HG03108 (cell line): ENCODE measurements at regions not wholly inside any gene's neighbourhood (a gene's known extent, or its start where the extent isn't known, plus 50 kb on each side); places are given as distances from the start of the nearest gene placed in this dataset.

Source experiments
- ATAC-seq: cut with Tn5 transposase; IDR thresholded peaks from one replicate; pipeline ENCODE4 v1.9.1; 2021; ENCODE audit warnings: moderate library complexity; ENCODE audit not compliant: unreplicated experiment

DNA sequence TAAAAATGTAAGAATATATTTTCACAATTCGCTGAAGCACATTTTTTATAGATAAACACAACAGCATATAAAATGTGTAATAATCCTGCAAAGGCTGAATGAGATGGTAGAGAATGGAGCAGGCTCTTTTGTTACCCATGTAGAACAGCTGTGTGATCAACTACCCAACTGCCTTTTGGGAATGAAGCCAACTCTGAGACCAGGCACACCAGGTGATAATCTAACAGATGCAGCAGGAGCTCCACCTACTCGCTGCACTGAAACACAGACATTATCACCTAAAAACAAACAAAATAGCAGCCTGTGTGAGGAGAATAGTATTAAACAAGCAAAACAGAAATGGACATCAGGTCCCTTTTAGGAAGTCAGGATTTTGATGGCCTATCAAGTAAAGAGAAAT, 183.3 kb downstream of the CCDC59 start:
- ATAC-seq: no peak

DNA sequence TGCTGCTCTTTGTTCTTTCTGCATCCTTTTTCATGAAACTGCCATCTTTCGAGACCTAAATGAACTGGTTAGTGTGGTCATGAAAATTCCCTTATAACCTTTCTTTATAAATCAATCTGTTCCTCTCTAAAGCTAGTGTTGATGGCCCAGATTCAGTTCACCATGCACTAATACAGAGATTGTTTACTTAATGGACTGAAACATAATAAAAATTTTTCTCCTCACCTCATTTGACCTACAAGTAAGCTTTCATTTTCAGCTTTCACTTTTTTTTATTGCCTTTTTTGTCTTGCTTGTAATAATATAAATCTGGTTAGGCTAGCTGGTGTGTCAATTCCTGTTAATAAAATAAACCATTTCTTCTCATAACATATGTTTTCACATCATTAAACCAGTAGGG, 183.8 kb downstream of the CCDC59 start:
- ATAC-seq: no peak

DNA sequence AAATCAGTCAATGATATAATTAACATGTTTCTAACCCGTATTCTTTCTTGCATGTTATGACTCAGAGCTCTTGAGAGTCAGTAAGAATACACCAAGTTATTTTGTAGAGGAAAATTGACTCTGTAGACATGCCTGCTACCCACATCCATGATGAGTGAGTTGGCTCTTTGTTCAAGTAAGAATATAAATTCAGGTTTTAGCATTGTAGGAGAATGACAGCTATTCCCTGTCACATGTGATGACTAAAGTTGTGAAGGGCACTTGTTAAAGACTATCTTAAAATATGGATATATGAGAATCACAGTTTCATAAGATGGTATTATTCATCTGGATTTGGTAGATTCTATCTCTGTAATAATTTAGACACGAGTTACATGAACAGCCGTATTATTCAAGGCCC, 209.1 kb downstream of the CCDC59 start:
- no peak for ATAC-seq

DNA sequence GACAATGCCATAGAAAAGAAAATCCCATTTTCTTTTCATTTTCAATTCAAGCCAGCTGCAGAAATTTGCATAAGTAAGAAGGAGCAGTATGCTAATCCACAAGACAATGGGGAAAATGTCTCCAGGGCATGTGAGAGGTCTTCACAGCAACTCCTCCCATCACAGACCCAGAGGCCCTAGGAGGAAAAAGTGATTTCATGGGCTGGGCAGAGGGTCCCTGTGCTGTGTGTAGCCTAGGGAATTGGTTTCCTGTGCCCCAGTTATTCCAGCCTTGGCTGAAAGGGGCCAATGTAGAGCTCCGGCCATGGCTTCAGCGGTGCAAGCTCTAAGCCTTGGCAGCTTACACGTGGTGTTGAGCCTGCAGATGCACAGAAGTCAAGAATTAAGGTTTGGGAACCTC, 211.4 kb downstream of the CCDC59 start:
- no peak for ATAC-seq

DNA sequence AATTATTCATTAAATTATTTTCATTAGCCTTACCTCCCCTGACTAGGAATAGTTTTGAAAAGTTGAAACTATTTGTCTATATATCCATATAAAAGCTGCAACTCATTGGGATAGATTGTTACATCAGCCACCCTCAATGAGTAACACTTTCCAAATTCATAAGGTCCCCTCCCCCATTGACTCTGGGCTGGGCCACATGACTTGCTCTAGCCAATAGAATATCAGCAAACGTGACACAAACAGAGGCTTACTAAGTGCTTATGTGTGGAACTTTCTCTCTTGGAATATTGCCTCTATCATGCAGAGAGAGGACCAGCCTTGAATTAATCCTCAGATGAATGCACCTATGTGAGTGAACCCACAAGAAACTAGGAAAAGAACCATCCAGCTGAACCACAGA, 213.7 kb downstream of the CCDC59 start:
- no peak for ATAC-seq

DNA sequence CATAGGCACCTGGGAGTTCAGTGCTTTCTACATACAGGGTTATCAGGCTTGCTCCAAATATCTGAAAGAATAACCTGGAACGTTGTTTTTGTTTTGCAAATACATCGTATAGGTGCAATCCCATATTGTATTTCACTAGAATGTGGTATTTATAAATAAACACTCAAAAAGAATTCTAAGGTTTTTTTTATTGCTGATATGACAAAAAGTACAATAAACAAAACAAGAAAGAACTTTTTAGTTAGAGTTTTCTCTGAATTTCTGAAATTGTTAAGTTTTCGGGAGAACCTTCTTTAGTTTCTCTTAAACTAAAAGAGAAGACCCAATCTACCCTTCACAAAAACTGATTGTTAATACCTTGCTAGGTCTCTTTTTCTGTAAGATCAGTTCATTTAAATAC, 225.8 kb downstream of the CCDC59 start:
- ATAC-seq: no peak

DNA sequence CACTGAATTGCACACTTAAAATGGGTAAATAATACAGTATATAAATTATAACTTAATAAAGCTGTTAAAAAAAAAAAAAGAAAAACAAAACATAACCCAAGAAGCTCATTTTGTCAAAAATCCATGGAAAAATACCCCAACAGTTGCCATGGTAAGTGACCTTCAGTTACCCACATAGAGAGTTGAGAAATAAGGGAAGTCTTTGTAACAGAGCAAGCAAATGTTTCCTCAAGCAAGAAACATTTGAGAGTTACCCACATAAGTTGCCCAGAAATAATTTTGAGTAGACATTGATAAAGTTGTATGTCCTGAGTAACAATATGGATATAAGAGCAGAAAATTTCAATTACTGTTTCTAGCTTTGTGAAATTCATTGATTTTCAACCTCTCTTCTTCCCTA, 227.4 kb downstream of the CCDC59 start:
- no peak for ATAC-seq

DNA sequence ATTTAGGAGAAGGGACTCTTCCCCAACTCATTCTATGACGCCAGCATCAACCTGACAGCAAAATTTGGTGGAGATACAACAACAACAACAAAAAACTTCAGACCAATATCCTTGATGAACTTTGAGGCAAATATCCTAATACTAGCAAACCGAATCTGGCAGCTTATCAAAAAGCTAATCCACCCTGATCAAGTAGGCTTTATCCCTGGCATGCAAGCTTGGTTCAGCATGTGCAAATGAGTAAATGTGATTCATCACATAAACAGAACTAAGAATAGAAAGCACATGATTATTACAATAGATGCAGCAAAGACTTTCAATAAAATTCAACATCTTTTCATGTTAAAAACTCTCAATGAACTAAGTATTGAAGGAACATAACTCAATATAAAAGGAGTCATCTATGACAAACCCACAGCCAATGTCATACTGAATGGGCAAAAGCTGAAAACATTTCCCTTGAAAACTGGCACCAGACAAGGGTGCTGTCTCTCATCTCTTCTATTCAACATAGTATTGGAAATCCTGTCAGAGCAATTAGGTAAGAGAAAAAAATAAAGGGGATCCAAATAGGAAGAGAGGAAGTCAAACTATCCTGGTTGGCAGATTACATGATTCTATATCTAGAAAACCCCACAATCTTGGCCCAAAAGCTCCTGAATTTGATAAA, 233.3 kb downstream of the CCDC59 start:
- ATAC-seq: no peak

DNA sequence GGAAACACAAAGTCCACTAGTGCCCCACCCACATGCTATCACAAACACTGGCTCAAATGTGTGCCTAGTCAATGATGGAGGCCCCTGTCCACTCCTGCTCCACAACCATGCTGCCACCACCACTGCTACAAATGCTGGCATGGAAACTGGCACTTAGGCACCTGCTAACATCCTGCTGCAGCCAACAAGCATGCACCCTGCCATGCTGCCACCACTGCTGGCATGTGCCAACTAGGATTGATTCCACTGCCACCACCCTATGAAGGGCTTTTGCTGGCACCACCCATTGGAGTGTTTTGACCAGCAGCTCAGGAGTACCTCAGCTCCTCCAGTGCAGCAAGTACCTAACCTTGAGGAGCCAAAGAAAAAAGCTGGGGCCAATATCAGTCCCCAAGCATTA, 236.6 kb downstream of the CCDC59 start:
- ATAC-seq: no peak

DNA sequence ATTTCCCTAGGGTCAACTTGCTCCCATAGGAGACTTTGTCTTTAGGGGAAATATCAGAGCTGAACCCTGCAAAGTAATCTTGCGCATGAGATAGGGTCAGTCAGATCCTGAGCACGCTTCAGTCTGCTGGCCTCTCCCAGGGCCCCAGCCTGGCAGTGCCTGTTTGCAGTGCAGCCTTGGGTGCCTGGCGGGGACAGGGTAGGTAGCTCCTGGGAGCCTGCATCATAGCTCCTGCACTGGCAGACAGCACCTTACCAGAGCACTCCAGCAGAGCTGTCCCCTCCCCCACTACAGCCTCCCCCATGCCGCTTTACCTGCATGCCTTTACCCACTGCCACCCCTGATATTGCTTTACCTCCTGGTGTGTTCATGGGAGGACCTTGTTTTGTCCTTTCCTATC, 237.3 kb downstream of the CCDC59 start:
- no peak for ATAC-seq

DNA sequence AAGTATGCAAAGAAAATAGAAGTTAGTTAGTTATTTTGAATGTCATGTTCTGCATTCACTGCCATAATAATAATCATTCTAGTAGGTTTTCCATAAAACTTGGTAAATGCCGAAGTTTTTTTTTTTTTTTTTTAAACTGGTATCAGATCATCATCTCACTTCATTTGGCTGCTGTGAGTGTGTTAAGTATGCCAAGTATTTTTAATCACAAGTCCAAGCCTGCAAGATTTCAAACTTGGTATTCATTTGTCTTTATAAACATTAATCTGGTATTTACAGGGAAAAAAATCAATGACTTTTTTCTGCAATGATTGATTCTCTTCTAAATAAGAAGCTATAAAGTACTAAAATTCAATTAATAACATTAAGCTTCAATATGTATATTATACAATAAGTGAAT, 248.9 kb downstream of the CCDC59 start:
- ATAC-seq: no peak

DNA sequence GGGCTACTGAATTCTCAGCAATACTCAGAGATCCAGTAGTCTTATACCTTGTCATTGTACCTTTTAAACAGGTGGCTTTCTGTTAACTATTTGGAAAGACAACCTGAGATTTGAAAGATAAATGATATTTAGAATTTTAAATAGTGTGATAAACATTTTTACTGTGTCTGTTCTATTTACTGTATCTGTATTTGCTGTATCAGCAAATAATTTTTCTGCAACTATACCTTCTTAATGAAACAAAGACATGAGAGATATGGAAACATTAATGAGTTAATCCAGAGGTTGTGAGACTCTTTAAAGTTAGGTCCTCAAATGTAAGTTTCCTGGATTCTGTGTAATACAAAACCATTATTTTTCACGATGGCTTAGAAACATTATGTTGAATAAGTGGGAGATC, 249.6 kb downstream of the CCDC59 start:
- ATAC-seq: no peak

DNA sequence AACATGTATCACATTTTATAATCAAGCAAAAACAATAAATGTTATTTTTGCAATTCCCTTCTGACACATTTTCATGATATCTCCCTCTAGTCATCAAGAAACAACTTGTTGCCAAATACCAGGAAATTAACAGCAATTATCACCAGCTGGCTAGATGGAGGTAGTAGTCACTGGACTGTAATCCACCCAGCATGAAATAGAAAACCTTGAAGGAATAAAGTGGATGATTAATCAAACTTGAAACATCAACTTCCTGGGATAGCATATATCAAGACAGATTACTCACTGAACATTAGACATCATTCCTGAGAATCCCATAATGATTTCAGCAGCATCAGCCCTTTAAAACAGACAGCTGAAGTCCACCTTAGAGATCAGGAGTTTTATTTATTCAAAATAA, 259.0 kb downstream of the CCDC59 start:
- ATAC-seq: no peak

DNA sequence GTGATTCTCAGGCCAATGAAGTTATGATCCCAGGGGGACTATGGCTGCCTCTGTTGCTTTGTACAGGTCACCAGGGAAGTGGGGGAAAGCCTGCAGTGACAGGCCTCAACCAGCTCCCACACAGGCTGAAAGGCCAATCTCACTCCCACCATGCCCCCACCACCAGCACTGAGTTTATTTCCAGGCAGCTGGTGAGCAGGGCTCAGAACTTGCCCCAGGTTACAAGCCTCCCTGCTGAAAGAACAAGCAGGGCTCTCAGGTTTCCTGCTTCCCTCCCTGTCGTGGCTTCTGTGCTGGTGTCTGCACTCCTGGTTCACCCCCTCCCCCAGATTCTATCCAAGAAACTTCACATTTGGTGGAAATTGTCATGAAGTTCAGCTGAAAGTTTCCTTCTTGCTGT, 260.3 kb downstream of the CCDC59 start:
- ATAC-seq: no peak

DNA sequence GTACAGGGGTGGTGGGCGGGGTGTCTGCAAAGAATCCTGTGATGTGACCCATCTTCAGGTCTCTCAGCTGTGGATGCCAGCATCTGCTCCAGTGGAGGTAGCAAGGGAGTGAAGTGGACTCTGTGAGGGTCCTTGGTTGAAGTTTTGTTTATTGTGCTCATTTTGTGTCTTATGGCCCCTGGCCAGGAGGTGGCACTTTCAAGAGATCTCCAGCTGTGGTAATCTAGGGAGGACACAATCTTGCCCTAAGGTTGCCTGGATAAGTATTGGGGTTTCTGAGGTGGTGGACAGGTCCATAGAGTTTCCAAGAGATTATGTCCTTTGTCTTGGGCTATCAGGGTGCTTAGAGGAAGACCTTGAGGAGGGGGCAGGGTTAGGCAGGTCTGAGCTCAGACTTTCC, 260.7 kb downstream of the CCDC59 start:
- no peak for ATAC-seq

DNA sequence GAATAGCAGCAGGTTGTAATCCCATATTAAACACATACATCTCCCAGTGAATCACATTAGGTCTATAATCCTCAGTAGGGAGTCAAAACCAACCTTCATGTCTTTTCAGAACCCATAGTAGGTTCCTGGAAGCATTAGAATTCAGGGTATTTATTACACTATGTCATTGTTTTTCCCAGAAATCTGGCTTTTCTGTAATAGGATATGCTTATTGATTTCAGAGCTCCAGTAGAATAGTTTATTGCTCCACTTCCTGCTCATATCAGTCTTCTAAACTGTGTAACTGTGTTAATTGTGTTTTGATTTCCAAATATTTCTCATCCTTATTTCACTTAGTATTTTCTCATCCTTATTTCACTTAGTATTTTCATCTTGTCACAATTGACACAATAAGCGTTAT, 268.0 kb downstream of the CCDC59 start:
- no peak for ATAC-seq

DNA sequence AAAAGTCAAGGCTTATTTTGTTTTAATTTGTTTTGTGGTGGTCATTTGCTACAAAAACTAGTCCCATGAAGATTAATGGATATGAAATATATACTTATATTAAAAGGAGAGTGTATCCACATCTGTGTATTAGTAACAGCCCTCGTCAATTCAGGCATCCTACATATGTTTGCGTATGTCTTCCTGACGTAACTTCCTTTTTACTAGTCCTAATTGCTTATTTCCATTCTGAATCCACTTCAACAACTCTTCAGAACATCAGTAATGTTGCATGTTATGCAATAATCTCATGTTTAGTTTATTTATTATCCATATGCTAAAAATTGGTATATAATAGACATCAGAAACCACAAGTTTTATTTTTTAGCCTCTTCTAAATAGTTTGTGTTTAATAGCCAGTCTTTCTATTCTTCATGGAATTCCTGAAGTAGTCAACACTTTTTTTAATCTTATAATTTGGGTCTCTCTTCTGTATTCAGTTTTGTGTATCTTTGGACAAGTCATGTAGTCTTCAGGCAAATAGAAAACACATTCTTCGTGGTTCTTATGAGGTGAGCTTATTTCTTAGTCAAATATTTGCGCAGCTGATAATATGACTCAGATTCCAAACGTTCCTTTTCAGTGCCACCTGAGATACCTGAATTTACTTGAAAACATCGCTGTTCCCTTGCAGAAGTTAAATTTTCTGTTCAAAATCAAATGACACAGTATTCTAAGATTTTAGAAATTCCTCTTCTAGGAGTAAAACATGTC, 268.6 kb downstream of the CCDC59 start:
- ATAC-seq: no peak

DNA sequence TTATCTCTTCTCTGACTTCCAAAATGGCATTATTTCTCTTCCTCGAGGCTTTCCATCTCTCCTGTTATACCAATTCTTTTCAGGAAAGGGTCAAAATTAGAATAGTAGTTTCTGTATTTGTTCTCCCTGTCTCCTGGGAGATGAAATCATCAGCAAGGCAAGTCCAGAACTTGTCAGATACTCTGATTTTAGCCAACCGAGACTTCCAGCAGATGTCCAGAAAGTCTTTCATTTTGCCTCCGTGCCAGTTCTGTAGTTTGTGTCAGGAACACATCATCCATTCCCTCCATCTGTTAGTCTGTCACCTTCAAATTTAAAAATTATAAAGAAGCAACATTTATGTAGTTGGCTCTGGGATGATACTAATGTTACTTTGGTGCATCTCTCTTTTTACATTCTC, 275.7 kb downstream of the CCDC59 start:
- no peak for ATAC-seq

DNA sequence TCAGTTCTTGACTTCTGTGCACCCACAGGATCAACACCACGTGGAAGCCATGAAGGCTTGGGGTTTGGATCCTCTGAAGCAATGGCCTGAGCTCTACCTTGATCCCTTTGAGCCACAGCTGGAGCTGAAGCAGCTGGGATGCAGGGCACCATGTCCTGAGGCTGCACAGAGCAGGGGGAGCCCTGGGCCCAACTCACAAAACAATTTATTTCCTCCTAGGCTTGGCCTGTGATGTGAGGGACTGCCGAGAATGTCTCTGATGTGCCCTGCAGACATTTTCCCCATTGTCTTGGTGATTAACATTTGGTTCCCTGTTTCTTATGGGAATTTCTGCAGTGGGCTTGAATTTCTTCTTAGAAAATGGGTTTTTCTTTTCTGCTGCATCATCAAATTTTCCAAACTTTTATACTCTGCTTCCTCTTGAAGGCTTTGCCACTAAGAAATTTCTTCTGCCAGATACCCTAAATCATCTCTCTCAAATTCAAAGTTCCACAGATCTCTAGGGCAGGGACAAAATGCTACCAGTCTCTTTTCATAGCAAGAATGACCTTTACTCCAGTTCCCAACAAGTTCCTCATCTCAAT, 288.2 kb downstream of the CCDC59 start:
- ATAC-seq: no peak

DNA sequence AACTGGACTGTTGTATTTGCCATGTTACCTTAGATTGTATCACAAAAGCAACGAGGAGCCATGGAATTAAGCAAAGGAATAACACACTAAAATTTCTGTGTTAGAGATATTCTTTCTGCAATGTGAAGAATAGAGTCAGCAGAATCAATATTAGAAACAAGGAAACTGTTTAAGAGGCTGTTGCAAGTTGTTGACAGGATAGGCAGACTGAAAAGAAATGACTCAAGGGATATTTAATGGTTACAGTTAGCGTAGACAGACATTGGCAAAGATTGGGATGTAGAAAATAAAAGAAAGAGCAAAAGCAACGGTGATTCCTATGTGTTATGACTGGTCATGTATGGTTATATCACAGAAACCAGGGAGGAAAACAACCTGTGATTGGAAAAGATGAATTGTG, 299.0 kb upstream of the PPFIA2 start:
- no peak for ATAC-seq

DNA sequence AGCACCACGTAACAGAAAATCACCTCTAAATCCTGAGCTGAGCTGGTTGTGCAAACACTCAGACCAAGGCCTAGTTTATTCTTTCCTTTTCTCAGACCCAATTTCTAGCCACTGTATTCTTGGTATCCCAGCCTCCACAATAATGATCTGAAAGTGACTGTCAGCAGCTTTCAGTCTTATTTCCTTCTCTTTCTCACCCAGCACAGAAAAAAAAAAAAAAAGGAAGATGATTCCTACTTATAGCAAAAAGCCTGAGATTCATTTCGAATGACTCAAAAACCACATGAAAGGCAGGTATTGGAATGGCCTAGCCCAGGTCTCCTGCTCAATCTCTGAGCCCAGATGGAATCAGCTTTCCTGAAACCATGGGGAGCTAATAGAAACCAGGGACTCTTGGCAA, 298.6 kb upstream of the PPFIA2 start:
- no peak for ATAC-seq

DNA sequence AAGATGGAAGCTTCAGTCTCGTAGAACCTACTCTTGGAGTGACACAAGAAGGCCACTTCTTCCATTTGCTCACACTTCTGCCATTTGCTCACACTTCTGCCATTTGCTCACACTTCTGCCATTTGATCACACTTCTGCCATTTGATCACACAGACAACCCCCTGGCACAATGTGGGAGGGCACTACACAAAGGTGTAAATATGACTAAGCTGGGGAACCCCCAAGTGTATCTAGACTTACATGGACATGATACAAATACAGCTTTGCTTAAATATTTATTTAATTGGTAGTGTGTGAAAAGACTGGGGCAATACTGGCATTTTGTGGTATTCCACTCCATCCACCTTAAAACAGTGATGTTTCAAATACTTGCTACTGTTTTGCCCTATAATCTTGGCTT, 296.2 kb upstream of the PPFIA2 start:
- ATAC-seq: no peak

DNA sequence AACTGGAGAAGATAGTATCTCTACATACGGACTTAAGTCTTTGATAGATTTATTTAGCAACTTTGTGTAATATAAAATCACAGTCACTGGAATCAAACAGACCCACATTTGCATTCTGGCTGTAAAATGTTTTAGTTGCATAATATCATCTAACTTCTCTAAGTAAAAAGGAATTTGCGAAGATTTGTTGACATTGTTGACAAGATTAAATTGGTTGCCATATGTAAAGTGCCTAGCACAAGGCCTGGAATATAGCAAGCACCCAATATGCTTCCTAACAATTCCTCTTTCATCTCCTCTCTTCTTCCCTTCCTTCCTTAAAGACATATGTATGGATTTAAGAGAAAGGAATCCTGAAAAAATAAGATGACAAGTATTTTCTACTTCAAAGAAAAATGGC, 295.4 kb upstream of the PPFIA2 start:
- no peak for ATAC-seq
